Dendritic cell treated with granulocyte-macrophage colony-stimulating factor and Interleukin-4, amounts not matched to agents 40 ng/mL and 50 ng/mL, for 4 days (primary cell): ENCODE measurements at regions not wholly inside any gene's neighbourhood (a gene's known extent, or its start where the extent isn't known, plus 50 kb on each side); places are given as distances from the start of the nearest gene placed in this dataset.

Experiments
- H3K27ac Mint-ChIP-seq: one replicate; pipeline ENCODE4 v1.8.0; 2022; ENCODE audit warnings: mild to moderate bottlenecking, mixed read lengths
- H3K27me3 Mint-ChIP-seq: one replicate; pipeline ENCODE4 v1.8.0; 2022; ENCODE audit warnings: mild to moderate bottlenecking, mixed read lengths
- H3K36me3 Mint-ChIP-seq: one replicate; pipeline ENCODE4 v1.8.0; 2022; ENCODE audit warnings: low read depth, mixed read lengths
- H3K4me1 Mint-ChIP-seq: one replicate; pipeline ENCODE4 v1.8.0; 2022; ENCODE audit warnings: low read depth, mixed read lengths
- H3K4me3 Mint-ChIP-seq: one replicate; pipeline ENCODE4 v1.8.0; 2022; ENCODE audit warnings: mild to moderate bottlenecking, moderate library complexity, mixed read lengths
- H3K9me3 Mint-ChIP-seq: one replicate; pipeline ENCODE4 v1.8.0; 2022; ENCODE audit warnings: mixed read lengths
- intact Hi-C: fragments of 100-400 bp; cut with micrococcal nuclease; formaldehyde crosslinking; loops from one replicate; pipeline ENCODE4 v1.15.0; 2022

- no peaks in the 10 kb centered on the region for H3K4me1 Mint-ChIP-seq
- no peaks in the 10 kb centered on the region for H3K9me3 Mint-ChIP-seq
- no peaks in the 10 kb centered on the region for H3K36me3 Mint-ChIP-seq
- H3K27ac Mint-ChIP-seq: no peak overlapping the region
- H3K4me3 Mint-ChIP-seq: no peak overlapping the region
- H3K27me3 Mint-ChIP-seq: no peaks in the 10 kb centered on the region
- intact Hi-C loops: no loop called here
Observed at GRCh38 chr11:92306966-92307510, 82.4 kb downstream of the FAT3 start.

- H3K9me3 Mint-ChIP-seq: no peaks in the 10 kb centered on the region
- H3K27ac Mint-ChIP-seq: no peak overlapping the region
- intact Hi-C loops: no loop called here
- no peak overlapping the region for H3K4me3 Mint-ChIP-seq
- no peaks in the 10 kb centered on the region for H3K27me3 Mint-ChIP-seq
- H3K4me1 Mint-ChIP-seq: no peaks in the 10 kb centered on the region
- no peaks in the 10 kb centered on the region for H3K36me3 Mint-ChIP-seq
Observed at GRCh38 chr11:92308366-92308765, 83.7 kb downstream of the FAT3 start.

- intact Hi-C loops: no loop called here
- H3K36me3 Mint-ChIP-seq: no peaks in the 10 kb centered on the region
- no peaks in the 10 kb centered on the region for H3K9me3 Mint-ChIP-seq
- no peak overlapping the region for H3K4me3 Mint-ChIP-seq
- no peaks in the 10 kb centered on the region for H3K4me1 Mint-ChIP-seq
- H3K27me3 Mint-ChIP-seq: no peaks in the 10 kb centered on the region
- no peak overlapping the region for H3K27ac Mint-ChIP-seq
Observed at GRCh38 chr11:92311616-92312449, 87.2 kb downstream of the FAT3 start.

GRCh38 chr11:92313784-92314183, 89.2 kb downstream of the FAT3 start:
- no peaks in the 10 kb centered on the region for H3K36me3 Mint-ChIP-seq
- H3K27me3 Mint-ChIP-seq: no peaks in the 10 kb centered on the region
- no peak overlapping the region for H3K27ac Mint-ChIP-seq
- H3K4me1 Mint-ChIP-seq: no peaks in the 10 kb centered on the region
- H3K9me3 Mint-ChIP-seq: peaks cover 2% of the 10 kb centered on the region
- H3K4me3 Mint-ChIP-seq: no peak overlapping the region
- intact Hi-C loops: no loop called here

- no peak overlapping the region for H3K27ac Mint-ChIP-seq
- intact Hi-C loops: no loop called here
Observed at GRCh38 chr11:92314499-92314898, 89.9 kb downstream of the FAT3 start.

GRCh38 chr11:92316106-92316809, 91.6 kb downstream of the FAT3 start:
- Mint-ChIP-seq H3K27ac (no peak overlapping the region), H3K36me3 (no peaks in the 10 kb centered on the region), H3K4me1 (no peaks in the 10 kb centered on the region), H3K4me3 (no peak overlapping the region), H3K27me3 (no peaks in the 10 kb centered on the region), H3K9me3 (peaks cover 8% of the 10 kb centered on the region)
- intact Hi-C loops: no loop called here

More at GRCh38 chr11:92314499-92314898, 89.9 kb downstream of the FAT3 start:
- Mint-ChIP-seq H3K36me3 (no peaks in the 10 kb centered on the region), H3K9me3 (peaks cover 8% of the 10 kb centered on the region), H3K4me1 (no peaks in the 10 kb centered on the region), H3K27me3 (no peaks in the 10 kb centered on the region), H3K4me3 (no peak overlapping the region)

GRCh38 chr11:92317222-92317621, 92.6 kb downstream of the FAT3 start:
- no peaks in the 10 kb centered on the region for H3K4me1 Mint-ChIP-seq
- intact Hi-C loops: no loop called here
- H3K36me3 Mint-ChIP-seq: no peaks in the 10 kb centered on the region
- H3K4me3 Mint-ChIP-seq: no peak overlapping the region
- no peak overlapping the region for H3K27ac Mint-ChIP-seq
- H3K9me3 Mint-ChIP-seq: peaks cover 8% of the 10 kb centered on the region
- no peaks in the 10 kb centered on the region for H3K27me3 Mint-ChIP-seq

- Mint-ChIP-seq H3K4me3 (no peak overlapping the region), H3K36me3 (no peaks in the 10 kb centered on the region), H3K9me3 (peaks cover 8% of the 10 kb centered on the region), H3K27me3 (no peaks in the 10 kb centered on the region), H3K27ac (no peak overlapping the region), H3K4me1 (no peaks in the 10 kb centered on the region)
- intact Hi-C loops: no loop called here
Observed at GRCh38 chr11:92317721-92318120, 93.1 kb downstream of the FAT3 start.

- Mint-ChIP-seq H3K4me1 (no peaks in the 10 kb centered on the region), H3K27me3 (no peaks in the 10 kb centered on the region), H3K9me3 (peaks cover 8% of the 10 kb centered on the region), H3K27ac (no peak overlapping the region), H3K4me3 (no peak overlapping the region), H3K36me3 (no peaks in the 10 kb centered on the region)
- intact Hi-C loops: no loop called here
Observed at GRCh38 chr11:92322225-92322624, 97.6 kb downstream of the FAT3 start.

- no peak overlapping the region for H3K27ac Mint-ChIP-seq
- no peaks in the 10 kb centered on the region for H3K27me3 Mint-ChIP-seq
- H3K4me1 Mint-ChIP-seq: no peaks in the 10 kb centered on the region
- no peak overlapping the region for H3K4me3 Mint-ChIP-seq
- no peaks in the 10 kb centered on the region for H3K36me3 Mint-ChIP-seq
- intact Hi-C loops: no loop called here
- H3K9me3 Mint-ChIP-seq: no peaks in the 10 kb centered on the region
Observed at GRCh38 chr11:92324890-92325289, 100.3 kb downstream of the FAT3 start.

- Mint-ChIP-seq H3K27ac (no peak overlapping the region), H3K36me3 (no peaks in the 10 kb centered on the region)
Observed at GRCh38 chr11:92325416-92325815, 100.8 kb downstream of the FAT3 start.

GRCh38 chr11:92329137-92329536, 104.5 kb downstream of the FAT3 start:
- H3K27ac Mint-ChIP-seq: no peak overlapping the region
- no peaks in the 10 kb centered on the region for H3K9me3 Mint-ChIP-seq
- intact Hi-C loops: no loop called here
- H3K4me1 Mint-ChIP-seq: no peaks in the 10 kb centered on the region
- H3K27me3 Mint-ChIP-seq: no peaks in the 10 kb centered on the region
- H3K36me3 Mint-ChIP-seq: no peaks in the 10 kb centered on the region
- no peak overlapping the region for H3K4me3 Mint-ChIP-seq

More at GRCh38 chr11:92325416-92325815, 100.8 kb downstream of the FAT3 start:
- H3K4me3 Mint-ChIP-seq: no peak overlapping the region
- no peaks in the 10 kb centered on the region for H3K27me3 Mint-ChIP-seq
- no peaks in the 10 kb centered on the region for H3K4me1 Mint-ChIP-seq
- no peaks in the 10 kb centered on the region for H3K9me3 Mint-ChIP-seq
- intact Hi-C loops: no loop called here

GRCh38 chr11:92329646-92330045, 105.0 kb downstream of the FAT3 start:
- H3K9me3 Mint-ChIP-seq: no peaks in the 10 kb centered on the region
- intact Hi-C loops: no loop called here
- no peaks in the 10 kb centered on the region for H3K27me3 Mint-ChIP-seq
- H3K4me3 Mint-ChIP-seq: no peak overlapping the region
- H3K4me1 Mint-ChIP-seq: no peaks in the 10 kb centered on the region
- H3K36me3 Mint-ChIP-seq: no peaks in the 10 kb centered on the region
- H3K27ac Mint-ChIP-seq: no peak overlapping the region

GRCh38 chr11:92330114-92330513, 105.5 kb downstream of the FAT3 start:
- H3K27ac Mint-ChIP-seq: no peak overlapping the region
- H3K4me1 Mint-ChIP-seq: no peaks in the 10 kb centered on the region
- H3K4me3 Mint-ChIP-seq: no peak overlapping the region
- no peaks in the 10 kb centered on the region for H3K36me3 Mint-ChIP-seq
- no peaks in the 10 kb centered on the region for H3K9me3 Mint-ChIP-seq
- no peaks in the 10 kb centered on the region for H3K27me3 Mint-ChIP-seq
- intact Hi-C loops: no loop called here
